CD4-positive, CD25-positive, alpha-beta regulatory T cell (primary cell): ENCODE measurements at regions not wholly inside any gene's neighbourhood (a gene's known extent, or its start where the extent isn't known, plus 50 kb on each side); places are given as distances from the start of the nearest gene placed in this dataset.

Source experiments
- ATAC-seq, 2 donors: fragments of 150-1000 bp; cut with Tn5 transposase; one replicate each; pipeline ENCODE4 v1.10.0; 2021; ENCODE audit warnings: low read depth in 2 of 2, moderate number of reproducible peaks in 2 of 2, moderate library complexity in 1 of 2
- DNase-seq, 3 donors: peaks; one replicate each; pipeline versions ENCODE4 v3.0.0 to v3.0.0-alpha.2; 2012 to 2022; ENCODE audit warnings: mixed read lengths in 1 of 3
- H3K27ac ChIP-seq: one replicate; pipeline ENCODE4 v1.7.0; 2013; ENCODE audit warnings: mild to moderate bottlenecking, low read length; ENCODE audit not compliant: insufficient read depth, poor library complexity, severe bottlenecking
- H3K27me3 ChIP-seq: one replicate; pipeline ENCODE4 v1.7.0; 2013; ENCODE audit warnings: low read length; ENCODE audit not compliant: control insufficient read depth, insufficient read depth
- H3K36me3 ChIP-seq: one replicate; pipeline ENCODE4 v1.7.0; 2013; ENCODE audit warnings: mild to moderate bottlenecking, low read length, moderate library complexity; ENCODE audit not compliant: control insufficient read depth, insufficient read depth
- H3K4me1 ChIP-seq: 2 replicates; pipeline ENCODE4 v1.7.0; 2013; ENCODE audit warnings: mild to moderate bottlenecking, low read length; ENCODE audit not compliant: insufficient read depth, control insufficient read depth, poor library complexity, severe bottlenecking
- H3K4me3 ChIP-seq: one replicate; pipeline ENCODE4 v1.7.0; 2013; ENCODE audit warnings: low read depth, mild to moderate bottlenecking, low read length, moderate library complexity
- H3K9me3 ChIP-seq, 2 experiments: 1 replicate in 1 of 2; 2 replicates in 1 of 2; pipeline ENCODE4 v1.7.0; 2013; ENCODE audit warnings: low read length in 2 of 2, mild to moderate bottlenecking in 1 of 2, moderate library complexity in 1 of 2; ENCODE audit not compliant: control insufficient read depth in 2 of 2
- H3K27ac Mint-ChIP-seq, 3 donors: one replicate each; pipeline ENCODE4 v1.8.0; 2020 to 2022; ENCODE audit warnings: mild to moderate bottlenecking in 3 of 3, mixed read lengths in 3 of 3, moderate library complexity in 2 of 3
- H3K27me3 Mint-ChIP-seq: one replicate; pipeline ENCODE4 v1.8.0; 2022; ENCODE audit warnings: mild to moderate bottlenecking, mixed read lengths
- H3K36me3 Mint-ChIP-seq: one replicate; pipeline ENCODE4 v1.8.0; 2020; ENCODE audit warnings: mixed read lengths
- H3K4me1 Mint-ChIP-seq, 4 donors: one replicate each; pipeline ENCODE4 v1.8.0; 2020 to 2022; ENCODE audit warnings: mixed read lengths in 4 of 4, mild to moderate bottlenecking in 1 of 4
- H3K4me3 Mint-ChIP-seq, 4 donors: one replicate each; pipeline ENCODE4 v1.8.0; 2020 to 2022; ENCODE audit warnings: mild to moderate bottlenecking in 4 of 4, mixed read lengths in 4 of 4, moderate library complexity in 3 of 4
- H3K9me3 Mint-ChIP-seq, 7 donors: one replicate each; pipeline ENCODE4 v1.8.0; 2020 to 2022; ENCODE audit warnings: mixed read lengths in 7 of 7, mild to moderate bottlenecking in 3 of 7, moderate library complexity in 2 of 7

DNA sequence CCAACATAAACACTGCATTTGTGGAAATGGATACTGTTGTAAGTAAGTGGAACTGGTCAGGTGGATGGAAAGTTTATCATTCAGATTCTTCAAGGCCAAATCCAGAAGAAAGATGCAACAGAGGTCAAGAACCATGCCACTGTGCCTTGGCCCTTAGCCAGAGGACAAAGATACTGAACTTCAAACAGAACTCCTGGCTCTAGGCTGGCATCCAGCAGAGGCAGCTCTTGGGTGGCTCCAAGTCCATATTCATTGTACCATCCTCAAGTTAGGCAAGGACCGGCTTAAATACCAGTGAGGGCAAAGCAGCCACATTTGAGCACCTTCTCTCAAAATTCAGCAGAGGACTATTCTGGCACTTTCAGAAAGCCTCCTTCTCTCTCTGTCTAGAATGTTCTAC, 53.2 kb downstream of the DNAAF9 start:
- no peaks in the 10 kb centered on the region for H3K27me3 Mint-ChIP-seq
- H3K4me3 Mint-ChIP-seq: no peak overlapping the region
- no peaks in the 10 kb centered on the region for H3K27me3 ChIP-seq
- no peaks in the 10 kb centered on the region for H3K9me3 Mint-ChIP-seq
- H3K9me3 ChIP-seq: no peaks in the 10 kb centered on the region
- no peak for ATAC-seq
- no peak for DNase-seq
- H3K36me3 ChIP-seq: peaks cover 3% of the 10 kb centered on the region
- H3K36me3 Mint-ChIP-seq: peaks cover 9% of the 10 kb centered on the region
- no peak overlapping the region for H3K27ac ChIP-seq
- H3K27ac Mint-ChIP-seq: no peak overlapping the region
- no peak overlapping the region for H3K4me3 ChIP-seq
- H3K4me1 Mint-ChIP-seq: peaks cover 0 to 2% (median 0%) of the 10 kb centered on the region in 4 donors
- H3K4me1 ChIP-seq: no peaks in the 10 kb centered on the region

DNA sequence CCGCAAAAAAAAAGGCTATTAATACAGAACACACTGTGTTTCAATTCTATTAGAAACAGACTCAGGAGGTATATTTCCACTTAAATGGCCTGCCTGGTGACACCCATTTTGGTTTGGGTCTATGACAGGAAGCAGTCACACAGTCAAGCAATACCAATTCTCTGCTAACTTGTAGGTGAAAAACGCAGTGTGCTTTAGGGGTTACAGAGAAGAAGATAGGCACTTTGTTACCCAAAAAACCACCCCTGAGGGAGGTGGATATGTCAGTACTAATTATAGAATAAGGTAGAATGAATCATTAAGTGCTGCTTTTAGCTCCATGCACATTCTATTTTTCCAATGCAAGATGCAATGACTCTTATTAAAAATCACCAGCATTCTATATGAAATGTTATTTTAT, 53.8 kb downstream of the DNAAF9 start:
- no peaks in the 10 kb centered on the region for H3K9me3 ChIP-seq
- no peaks in the 10 kb centered on the region for H3K4me1 ChIP-seq
- no peak overlapping the region for H3K27ac Mint-ChIP-seq
- no peak overlapping the region for H3K27ac ChIP-seq
- H3K27me3 ChIP-seq: no peaks in the 10 kb centered on the region
- ATAC-seq (no peak), DNase-seq (no peak)
- H3K4me1 Mint-ChIP-seq: peaks cover 0 to 2% (median under 1%) of the 10 kb centered on the region in 4 donors
- H3K27me3 Mint-ChIP-seq: no peaks in the 10 kb centered on the region
- no peaks in the 10 kb centered on the region for H3K9me3 Mint-ChIP-seq
- no peak overlapping the region for H3K4me3 ChIP-seq
- H3K36me3 Mint-ChIP-seq: peaks cover 9% of the 10 kb centered on the region
- H3K4me3 Mint-ChIP-seq: no peak overlapping the region
- peaks cover 4% of the 10 kb centered on the region for H3K36me3 ChIP-seq

DNA sequence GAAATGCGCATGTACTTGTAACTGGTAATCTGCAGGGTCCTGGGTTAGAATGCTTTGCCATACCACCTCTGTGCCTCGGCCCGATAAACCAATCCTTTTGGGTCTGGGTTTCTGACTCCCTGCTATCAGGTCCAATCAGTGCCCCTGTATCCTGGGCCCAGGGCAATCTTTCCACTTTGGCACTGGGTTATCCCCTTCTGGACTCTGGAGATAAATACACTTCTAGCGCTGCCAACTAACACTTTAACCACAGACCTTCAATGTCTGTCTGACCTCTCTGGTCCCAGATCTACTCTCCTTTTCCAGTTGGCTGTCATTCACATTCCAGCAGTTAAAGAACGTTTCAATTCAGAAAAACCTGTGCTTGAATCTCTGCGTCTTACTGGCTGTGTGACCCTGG, 55.3 kb downstream of the DNAAF9 start:
- Histone ChIP-seq H3K9me3 (no peaks in the 10 kb centered on the region), H3K27me3 (no peaks in the 10 kb centered on the region), H3K4me3 (no peak overlapping the region), H3K27ac (no peak overlapping the region), H3K36me3 (peaks cover 7% of the 10 kb centered on the region), H3K4me1 (no peaks in the 10 kb centered on the region)
- Mint-ChIP-seq H3K36me3 (peaks cover 10% of the 10 kb centered on the region), H3K4me3 (no peak overlapping the region), H3K4me1 (peaks cover 0 to 5% (median under 1%) of the 10 kb centered on the region in 4 donors), H3K27ac (peak overlapping the region in 1 of 3 donors; percentile 6), H3K27me3 (no peaks in the 10 kb centered on the region), H3K9me3 (no peaks in the 10 kb centered on the region)
- no peak for DNase-seq
- ATAC-seq: no peak

DNA sequence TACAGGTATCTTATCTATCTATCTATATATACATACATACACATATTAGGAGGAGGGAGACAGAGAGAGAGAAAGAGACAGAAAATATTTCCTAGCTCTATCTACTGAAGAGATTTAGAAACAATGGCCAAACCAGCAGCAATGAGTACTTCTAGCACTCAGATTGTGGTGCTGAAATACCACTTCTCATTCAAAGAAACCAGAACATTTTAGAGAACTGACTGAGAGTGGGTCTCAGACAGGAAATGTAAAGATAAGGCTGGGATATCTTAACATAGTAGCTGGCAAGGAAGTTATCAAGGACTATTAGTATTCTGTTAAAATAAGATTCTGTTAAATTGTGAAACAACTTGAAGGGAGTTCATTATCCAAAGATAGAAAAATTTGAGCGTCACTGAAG, 57.0 kb downstream of the DNAAF9 start:
- no peak for DNase-seq
- Histone ChIP-seq H3K9me3 (no peaks in the 10 kb centered on the region), H3K27me3 (no peaks in the 10 kb centered on the region), H3K27ac (no peak overlapping the region), H3K4me1 (no peaks in the 10 kb centered on the region), H3K36me3 (peaks cover 8% of the 10 kb centered on the region), H3K4me3 (no peak overlapping the region)
- ATAC-seq: no peak
- Mint-ChIP-seq H3K36me3 (peaks cover 19% of the 10 kb centered on the region), H3K27me3 (no peaks in the 10 kb centered on the region), H3K27ac (no peak overlapping the region), H3K4me1 (peaks cover 0 to 5% (median under 1%) of the 10 kb centered on the region in 4 donors), H3K4me3 (no peak overlapping the region), H3K9me3 (no peaks in the 10 kb centered on the region)

DNA sequence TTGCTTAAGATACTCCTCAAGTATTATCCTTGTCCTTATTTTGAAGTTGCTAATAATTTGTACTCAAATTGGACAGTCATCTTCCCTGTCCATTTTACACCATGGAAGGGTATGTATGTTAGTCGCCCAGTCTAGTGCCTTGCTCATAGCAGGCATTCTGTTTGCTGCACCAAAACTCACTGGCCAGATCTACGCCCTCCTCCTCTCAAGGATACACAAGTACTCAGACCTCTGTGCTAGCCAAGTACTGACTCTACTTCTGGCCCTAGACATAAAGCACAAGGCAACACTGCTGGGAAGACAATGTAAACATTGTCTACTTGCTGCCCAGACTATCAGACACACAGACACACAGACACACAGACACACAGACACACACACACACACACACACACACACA, 57.7 kb downstream of the DNAAF9 start:
- H3K27me3 ChIP-seq: no peaks in the 10 kb centered on the region
- ATAC-seq: no peak
- peaks cover 0 to 5% (median under 1%) of the 10 kb centered on the region in 4 donors for H3K4me1 Mint-ChIP-seq
- peaks cover 8% of the 10 kb centered on the region for H3K36me3 ChIP-seq
- no peak overlapping the region for H3K4me3 Mint-ChIP-seq
- no peak overlapping the region for H3K4me3 ChIP-seq
- no peaks in the 10 kb centered on the region for H3K9me3 ChIP-seq
- no peaks in the 10 kb centered on the region for H3K9me3 Mint-ChIP-seq
- no peaks in the 10 kb centered on the region for H3K4me1 ChIP-seq
- H3K27me3 Mint-ChIP-seq: no peaks in the 10 kb centered on the region
- H3K27ac Mint-ChIP-seq: no peak overlapping the region
- peaks cover 23% of the 10 kb centered on the region for H3K36me3 Mint-ChIP-seq
- H3K27ac ChIP-seq: no peak overlapping the region
- no peak for DNase-seq

DNA sequence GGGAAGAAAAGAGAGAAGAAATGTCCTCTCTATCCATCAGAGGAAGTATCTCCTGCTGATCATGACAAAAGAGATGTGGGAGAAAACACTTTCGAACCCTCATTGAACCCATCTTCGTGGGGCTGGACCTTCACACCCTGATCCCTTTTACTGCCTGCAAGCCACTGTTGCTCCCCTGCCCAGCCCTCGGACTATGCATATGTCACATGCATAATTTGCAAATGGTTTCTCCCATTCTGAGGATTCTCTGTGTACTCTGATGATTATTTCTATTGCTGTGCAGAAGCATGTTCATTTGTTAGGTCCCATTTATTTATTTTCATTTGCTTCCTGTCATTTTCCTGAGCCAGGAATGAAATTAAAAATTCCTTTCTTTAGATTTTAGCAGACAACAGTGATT, 64.7 kb downstream of the DNAAF9 start:
- Histone ChIP-seq H3K9me3 (no peaks in the 10 kb centered on the region), H3K27ac (no peak overlapping the region), H3K27me3 (no peaks in the 10 kb centered on the region), H3K4me3 (no peak overlapping the region), H3K4me1 (no peaks in the 10 kb centered on the region), H3K36me3 (peaks cover 11% of the 10 kb centered on the region)
- peaks cover 48% of the 10 kb centered on the region for H3K36me3 Mint-ChIP-seq
- H3K4me1 Mint-ChIP-seq: peaks cover 0 to 3% (median 0%) of the 10 kb centered on the region in 4 donors
- DNase-seq (no peak), ATAC-seq (no peak)
- no peaks in the 10 kb centered on the region for H3K27me3 Mint-ChIP-seq
- no peak overlapping the region for H3K27ac Mint-ChIP-seq
- H3K4me3 Mint-ChIP-seq: no peak overlapping the region
- H3K9me3 Mint-ChIP-seq: no peaks in the 10 kb centered on the region

DNA sequence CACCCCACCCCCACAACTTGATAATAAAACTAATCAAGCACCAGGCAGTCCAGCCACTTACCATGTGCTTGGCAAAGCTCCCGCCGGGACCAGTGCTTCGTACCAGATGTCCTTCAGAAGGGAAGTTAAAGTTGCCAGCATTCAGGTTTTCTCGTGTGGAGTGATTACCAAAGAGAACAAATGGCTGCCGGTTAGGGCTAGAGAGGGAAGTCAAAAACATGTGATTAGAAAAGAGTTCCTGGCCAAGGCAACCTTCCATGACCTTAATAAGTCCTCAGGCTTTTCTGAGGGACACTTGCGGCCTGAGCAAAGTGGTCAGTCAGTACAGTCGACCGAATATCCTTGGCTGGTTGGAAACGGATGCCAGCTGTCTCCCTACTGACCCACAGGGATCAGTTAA, 67.0 kb downstream of the DNAAF9 start:
- H3K4me1 Mint-ChIP-seq: peaks cover 0 to 3% (median 0%) of the 10 kb centered on the region in 4 donors
- no peak overlapping the region for H3K4me3 Mint-ChIP-seq
- peaks cover 46% of the 10 kb centered on the region for H3K36me3 Mint-ChIP-seq
- H3K27ac Mint-ChIP-seq: no peak overlapping the region
- ATAC-seq (no peak), DNase-seq (no peak)
- Histone ChIP-seq H3K4me3 (no peak overlapping the region), H3K36me3 (peaks cover 7% of the 10 kb centered on the region), H3K9me3 (no peaks in the 10 kb centered on the region), H3K27me3 (no peaks in the 10 kb centered on the region), H3K27ac (no peak overlapping the region), H3K4me1 (no peaks in the 10 kb centered on the region)
- no peaks in the 10 kb centered on the region for H3K27me3 Mint-ChIP-seq
- H3K9me3 Mint-ChIP-seq: no peaks in the 10 kb centered on the region

DNA sequence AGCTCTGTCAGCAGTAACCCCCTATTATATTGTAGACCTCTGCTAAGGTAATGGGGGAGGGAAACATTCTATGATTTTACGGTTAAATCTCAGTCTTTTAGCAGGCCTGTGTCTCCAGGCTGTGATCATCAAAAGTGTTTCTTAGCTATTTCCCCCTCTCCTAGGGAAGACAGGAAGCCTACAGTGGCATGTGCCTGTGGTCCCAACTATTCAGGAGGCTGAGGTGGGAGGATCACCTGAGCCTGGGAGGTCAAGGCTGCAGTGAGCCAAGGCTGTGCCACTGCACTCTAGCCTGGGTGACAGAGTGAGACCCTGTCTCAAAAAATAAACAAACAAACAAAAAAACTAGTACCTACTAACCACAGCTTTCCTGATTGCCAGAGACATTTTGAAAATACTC, 67.9 kb downstream of the DNAAF9 start:
- Mint-ChIP-seq H3K4me1 (peaks cover 0 to 3% (median 0%) of the 10 kb centered on the region in 4 donors), H3K4me3 (no peak overlapping the region), H3K27me3 (no peaks in the 10 kb centered on the region), H3K27ac (no peak overlapping the region), H3K9me3 (no peaks in the 10 kb centered on the region), H3K36me3 (peaks cover 47% of the 10 kb centered on the region)
- H3K36me3 ChIP-seq: peaks cover 10% of the 10 kb centered on the region
- H3K27ac ChIP-seq: no peak overlapping the region
- DNase-seq (no peak), ATAC-seq (no peak)
- H3K4me3 ChIP-seq: no peak overlapping the region
- H3K27me3 ChIP-seq: no peaks in the 10 kb centered on the region
- no peaks in the 10 kb centered on the region for H3K9me3 ChIP-seq
- no peaks in the 10 kb centered on the region for H3K4me1 ChIP-seq
